GM12874 (cell line): ENCODE measurements at regions not wholly inside any gene's neighbourhood (a gene's known extent, or its start where the extent isn't known, plus 50 kb on each side); places are given as distances from the start of the nearest gene placed in this dataset.

Source experiments
- CTCF ChIP-seq: IDR thresholded peaks from 2 replicates; pipeline ENCODE4 v1.5.1; 2011; ENCODE audit warnings: low read depth, mild to moderate bottlenecking, control low read depth, low read length, moderate library complexity; ENCODE audit not compliant: insufficient read depth

GRCh38 chr4:43277003-43277402 lies 384.5 kb downstream of the GRXCR1 start:
- TF ChIP-seq CTCF, result no peak

GRCh38 chr4:43282534-43282933 lies 390.0 kb downstream of the GRXCR1 start:
- no peak for TF ChIP-seq CTCF

DNA sequence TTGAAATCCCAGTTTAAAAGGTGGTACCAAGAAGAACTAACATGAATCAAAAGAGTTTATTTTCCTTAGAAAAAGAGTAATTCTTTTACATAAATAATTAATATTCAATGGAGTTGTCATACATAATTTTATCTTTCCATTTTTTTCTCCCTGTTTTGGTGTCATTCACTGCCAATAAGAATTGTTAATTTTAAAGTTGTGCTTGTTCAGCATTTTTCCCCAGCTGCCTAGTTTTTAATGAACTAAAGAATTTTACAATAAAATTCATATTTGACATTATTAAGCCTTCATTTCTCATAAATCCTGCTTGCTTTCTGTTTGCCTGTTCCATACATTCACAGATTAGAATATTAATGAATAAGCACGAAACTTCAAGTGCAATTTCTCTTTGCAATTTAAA lies 393.6 kb downstream of the GRXCR1 start:
- no peak for TF ChIP-seq CTCF

GRCh38 chr4:43296946-43297528 lies 404.5 kb downstream of the GRXCR1 start:
- TF ChIP-seq CTCF, result no peak

DNA sequence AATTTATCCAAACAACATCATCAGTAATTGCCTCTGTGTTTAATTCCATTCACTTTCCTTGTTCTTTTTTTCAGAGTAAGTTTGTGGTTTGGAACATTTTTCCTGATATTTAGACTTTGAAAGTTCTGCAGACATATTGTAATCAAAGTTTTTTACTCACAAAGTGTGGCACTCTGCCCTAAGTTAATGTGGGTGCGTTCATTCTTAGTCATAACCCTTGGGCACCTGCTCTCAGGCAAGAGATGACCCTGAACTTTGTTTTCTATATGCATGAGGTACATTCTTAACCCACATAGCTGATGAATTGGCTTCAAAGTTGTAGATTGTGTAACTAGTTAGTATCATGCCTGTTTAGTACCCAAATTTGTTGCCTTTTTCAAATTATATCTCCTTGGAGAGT lies 424.3 kb downstream of the GRXCR1 start:
- TF ChIP-seq CTCF, result no peak

GRCh38 chr4:43325220-43325967 lies 432.9 kb downstream of the GRXCR1 start:
- TF ChIP-seq CTCF, result no peak

GRCh38 chr4:43330288-43330687 lies 437.8 kb downstream of the GRXCR1 start:
- no peak for TF ChIP-seq CTCF
